ENCODE measurements at regions not wholly inside any gene's neighbourhood (a gene's known extent, or its start where the extent isn't known, plus 50 kb on each side); places are given as distances from the start of the nearest gene placed in this dataset.

GRCh38 chr17:73722165-73722564, 77.9 kb upstream of the SDK2 start:
- TF ChIP-seq, protein P1, sequence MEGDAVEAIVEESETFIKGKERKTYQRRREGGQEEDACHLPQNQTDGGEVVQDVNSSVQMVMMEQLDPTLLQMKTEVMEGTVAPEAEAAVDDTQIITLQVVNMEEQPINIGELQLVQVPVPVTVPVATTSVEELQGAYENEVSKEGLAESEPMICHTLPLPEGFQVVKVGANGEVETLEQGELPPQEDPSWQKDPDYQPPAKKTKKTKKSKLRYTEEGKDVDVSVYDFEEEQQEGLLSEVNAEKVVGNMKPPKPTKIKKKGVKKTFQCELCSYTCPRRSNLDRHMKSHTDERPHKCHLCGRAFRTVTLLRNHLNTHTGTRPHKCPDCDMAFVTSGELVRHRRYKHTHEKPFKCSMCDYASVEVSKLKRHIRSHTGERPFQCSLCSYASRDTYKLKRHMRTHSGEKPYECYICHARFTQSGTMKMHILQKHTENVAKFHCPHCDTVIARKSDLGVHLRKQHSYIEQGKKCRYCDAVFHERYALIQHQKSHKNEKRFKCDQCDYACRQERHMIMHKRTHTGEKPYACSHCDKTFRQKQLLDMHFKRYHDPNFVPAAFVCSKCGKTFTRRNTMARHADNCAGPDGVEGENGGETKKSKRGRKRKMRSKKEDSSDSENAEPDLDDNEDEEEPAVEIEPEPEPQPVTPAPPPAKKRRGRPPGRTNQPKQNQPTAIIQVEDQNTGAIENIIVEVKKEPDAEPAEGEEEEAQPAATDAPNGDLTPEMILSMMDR (IDR thresholded peaks at IDR 0.05; ENCODE audit: low read length): no peak
- no peak for TF ChIP-seq EZH2 (optimal IDR thresholded peaks at IDR 0.05; ENCODE audit: low read depth, low read length)

Measured in MM.1S (cell line).